NB4 (cell line): ENCODE measurements at regions not wholly inside any gene's neighbourhood (a gene's known extent, or its start where the extent isn't known, plus 50 kb on each side); places are given as distances from the start of the nearest gene placed in this dataset.

ENCODE experiments used
- CTCF ChIP-seq: IDR thresholded peaks from one replicate; pipeline ENCODE4 v1.5.1; 2012; ENCODE audit warnings: low read depth, low read length
- MYC ChIP-seq: IDR thresholded peaks from 2 replicates; pipeline ENCODE4 v1.6.1; 2011; ENCODE audit warnings: low read depth, low read length
- POLR2A ChIP-seq: IDR thresholded peaks from 2 replicates; pipeline ENCODE4 v1.6.1; 2011; ENCODE audit warnings: mild to moderate bottlenecking; ENCODE audit not compliant: insufficient read length; ENCODE audit errors: extremely low read depth

- TF ChIP-seq CTCF: no peak
- TF ChIP-seq MYC: no peak
- TF ChIP-seq POLR2A: no peak
Observed at GRCh38 chr4:82215039-82215438, 158.8 kb downstream of the HNRNPD start.
